ENCODE measurements at regions not wholly inside any gene's neighbourhood (a gene's known extent, or its start where the extent isn't known, plus 50 kb on each side); places are given as distances from the start of the nearest gene placed in this dataset.

GRCh38 chr4:10371121-10371520 lies 86.1 kb downstream of the ZNF518B start:
- TF ChIP-seq POLR2A (IDR thresholded peaks at IDR 0.05) (no peak), CTCF (IDR thresholded peaks at IDR 0.05) (no peak)
